ENCODE measurements at regions not wholly inside any gene's neighbourhood (a gene's known extent, or its start where the extent isn't known, plus 50 kb on each side); places are given as distances from the start of the nearest gene placed in this dataset.
"Not testable (repeated sequence)": the region's sequence is repeated elsewhere in the genome, so short reads cannot be mapped to it uniquely, and the experiment has no call there.

DNA sequence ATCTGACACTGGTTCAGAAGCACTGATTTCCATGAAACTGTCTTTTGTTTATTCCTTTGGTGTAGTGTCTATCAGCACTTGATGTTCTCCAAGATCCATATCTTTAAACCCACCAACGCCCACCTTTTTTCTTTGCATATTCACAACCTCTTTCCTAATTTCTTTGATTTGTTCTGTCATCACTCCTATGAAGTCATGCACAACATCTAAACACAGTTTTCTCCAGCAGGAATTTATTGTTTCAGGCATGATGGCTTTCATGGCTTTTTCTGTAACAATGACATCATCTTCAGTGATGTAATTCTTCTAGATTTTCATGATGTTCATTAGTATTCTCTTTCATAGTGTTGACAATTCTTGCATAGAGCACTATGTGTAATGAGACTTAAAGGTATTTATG lies 219.6 kb upstream of the POU1F1 start:
- H3K36me3 ChIP-seq (ENCODE audit: control insufficient read depth, insufficient read depth, low read length) = no peaks in the 10 kb centered on the region
- DNase-seq (ENCODE audit: low read depth) = no peak
- TF ChIP-seq, protein P1, sequence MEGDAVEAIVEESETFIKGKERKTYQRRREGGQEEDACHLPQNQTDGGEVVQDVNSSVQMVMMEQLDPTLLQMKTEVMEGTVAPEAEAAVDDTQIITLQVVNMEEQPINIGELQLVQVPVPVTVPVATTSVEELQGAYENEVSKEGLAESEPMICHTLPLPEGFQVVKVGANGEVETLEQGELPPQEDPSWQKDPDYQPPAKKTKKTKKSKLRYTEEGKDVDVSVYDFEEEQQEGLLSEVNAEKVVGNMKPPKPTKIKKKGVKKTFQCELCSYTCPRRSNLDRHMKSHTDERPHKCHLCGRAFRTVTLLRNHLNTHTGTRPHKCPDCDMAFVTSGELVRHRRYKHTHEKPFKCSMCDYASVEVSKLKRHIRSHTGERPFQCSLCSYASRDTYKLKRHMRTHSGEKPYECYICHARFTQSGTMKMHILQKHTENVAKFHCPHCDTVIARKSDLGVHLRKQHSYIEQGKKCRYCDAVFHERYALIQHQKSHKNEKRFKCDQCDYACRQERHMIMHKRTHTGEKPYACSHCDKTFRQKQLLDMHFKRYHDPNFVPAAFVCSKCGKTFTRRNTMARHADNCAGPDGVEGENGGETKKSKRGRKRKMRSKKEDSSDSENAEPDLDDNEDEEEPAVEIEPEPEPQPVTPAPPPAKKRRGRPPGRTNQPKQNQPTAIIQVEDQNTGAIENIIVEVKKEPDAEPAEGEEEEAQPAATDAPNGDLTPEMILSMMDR (IDR thresholded peaks at IDR 0.05; ENCODE audit: insufficient read depth, low read length, severe bottlenecking) = no peak
- no peak for FAIRE-seq
- no peak overlapping the region for H3K4me3 ChIP-seq (ENCODE audit: low read depth, low read length)
- no peaks in the 10 kb centered on the region for H3K27me3 ChIP-seq (ENCODE audit: control insufficient read depth, insufficient read depth, low read length)

DNA sequence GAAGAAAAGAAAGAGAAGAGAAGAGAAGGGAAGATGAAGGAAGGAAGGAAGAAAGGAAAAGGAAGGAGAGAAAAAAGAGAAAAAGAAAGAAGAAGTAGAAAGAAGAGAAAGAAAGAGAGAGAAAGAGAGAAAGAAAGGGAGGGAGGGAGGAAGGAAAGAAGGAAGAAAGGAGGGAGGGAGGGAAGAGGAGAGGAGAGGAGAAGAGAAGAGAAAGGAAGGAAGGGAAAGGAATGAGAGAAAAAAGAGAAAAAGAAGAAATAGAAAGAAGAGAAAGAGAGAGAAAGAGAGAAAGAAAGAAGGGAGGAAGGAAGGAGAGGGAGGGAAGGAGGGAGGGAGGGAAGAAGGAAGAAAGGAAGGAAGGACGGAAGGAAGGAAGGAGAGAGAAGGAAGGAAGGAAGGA lies 217.9 kb upstream of the POU1F1 start:
- TF ChIP-seq, protein P1 (IDR thresholded peaks at IDR 0.05; ENCODE audit: insufficient read depth, low read length, severe bottlenecking) = no peak
- H3K4me3 ChIP-seq (ENCODE audit: low read depth, low read length) = no peak overlapping the region
- no peaks in the 10 kb centered on the region for H3K27me3 ChIP-seq (ENCODE audit: control insufficient read depth, insufficient read depth, low read length)
- FAIRE-seq (no peak), DNase-seq (ENCODE audit: low read depth) (no peak)
- no peaks in the 10 kb centered on the region for H3K36me3 ChIP-seq (ENCODE audit: control insufficient read depth, insufficient read depth, low read length)

DNA sequence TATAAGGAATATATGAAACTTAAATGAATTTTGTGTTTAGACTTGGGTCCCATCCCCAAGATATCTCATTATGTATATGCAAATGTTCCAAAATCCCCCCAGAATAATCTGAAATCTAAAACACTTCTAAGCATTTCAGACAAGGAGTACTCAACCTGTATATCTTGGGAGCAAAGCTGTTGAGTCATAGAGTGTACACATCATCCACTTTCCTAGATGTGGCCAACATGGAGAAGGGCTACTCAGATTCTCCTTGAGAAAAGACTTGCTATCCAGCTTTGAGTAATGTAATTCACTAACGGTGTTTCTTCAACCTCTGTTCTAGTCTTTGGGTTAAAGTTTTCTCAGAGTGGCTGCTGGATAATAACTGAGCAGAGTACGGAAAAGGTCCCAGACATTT lies 215.5 kb upstream of the POU1F1 start:
- DNase-seq (ENCODE audit: low read depth) (peak; percentile 38), FAIRE-seq (no peak)
- TF ChIP-seq, protein P1 (IDR thresholded peaks at IDR 0.05; ENCODE audit: insufficient read depth, low read length, severe bottlenecking) = no peak
- H3K36me3 ChIP-seq (ENCODE audit: control insufficient read depth, insufficient read depth, low read length) = no peaks in the 10 kb centered on the region
- no peaks in the 10 kb centered on the region for H3K27me3 ChIP-seq (ENCODE audit: control insufficient read depth, insufficient read depth, low read length)
- H3K4me3 ChIP-seq (ENCODE audit: low read depth, low read length) = no peak overlapping the region

DNA sequence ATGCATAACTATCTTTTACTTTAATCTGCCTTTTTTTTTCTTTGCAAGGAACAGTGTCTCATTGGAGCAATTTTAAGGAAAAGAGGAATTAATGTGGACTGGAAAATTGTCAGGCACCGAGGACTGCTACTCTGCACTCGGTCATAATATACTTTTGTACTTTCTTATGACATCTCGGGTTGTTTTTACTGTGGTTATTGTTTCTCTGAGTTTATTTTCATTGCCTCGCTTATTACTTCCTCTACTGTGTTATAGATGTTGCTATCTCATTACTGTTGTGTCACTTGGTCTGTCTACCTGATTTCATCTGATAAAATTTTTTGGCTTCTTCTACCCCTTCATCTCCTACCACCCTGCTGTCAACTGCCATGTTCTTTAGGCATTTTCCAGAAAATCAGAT lies 213.5 kb upstream of the POU1F1 start:
- TF ChIP-seq, protein P1 (IDR thresholded peaks at IDR 0.05; ENCODE audit: insufficient read depth, low read length, severe bottlenecking) = no peak
- Histone ChIP-seq H3K27me3 (ENCODE audit: control insufficient read depth, insufficient read depth, low read length) (no peaks in the 10 kb centered on the region), H3K36me3 (ENCODE audit: control insufficient read depth, insufficient read depth, low read length) (no peaks in the 10 kb centered on the region), H3K4me3 (ENCODE audit: low read depth, low read length) (no peak overlapping the region)
- DNase-seq (ENCODE audit: low read depth) = no peak
- FAIRE-seq = no peak

DNA sequence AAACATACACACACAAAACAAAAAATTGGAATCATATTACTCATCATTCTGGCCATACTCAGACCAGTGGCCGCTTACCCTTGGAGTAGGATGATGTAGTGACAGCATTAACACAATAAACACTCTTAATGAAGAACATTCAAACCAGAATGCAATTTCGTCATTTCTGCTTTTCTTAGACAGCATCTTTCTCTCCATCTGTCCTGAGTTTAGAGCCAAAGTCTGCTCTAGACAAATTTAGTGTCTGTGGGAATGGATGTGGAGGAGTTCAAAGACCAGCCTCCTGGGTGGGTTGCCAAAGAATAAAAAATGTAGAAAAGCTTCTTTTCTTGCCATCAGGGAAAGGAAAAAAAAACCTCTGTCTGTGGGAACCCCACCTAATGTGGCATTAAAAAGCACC lies 212.4 kb upstream of the POU1F1 start:
- Histone ChIP-seq H3K27me3 (ENCODE audit: control insufficient read depth, insufficient read depth, low read length) (no peaks in the 10 kb centered on the region), H3K4me3 (ENCODE audit: low read depth, low read length) (no peak overlapping the region), H3K36me3 (ENCODE audit: control insufficient read depth, insufficient read depth, low read length) (no peaks in the 10 kb centered on the region)
- TF ChIP-seq, protein P1 (IDR thresholded peaks at IDR 0.05; ENCODE audit: insufficient read depth, low read length, severe bottlenecking) = no peak
- DNase-seq (ENCODE audit: low read depth) = no peak
- no peak for FAIRE-seq

DNA sequence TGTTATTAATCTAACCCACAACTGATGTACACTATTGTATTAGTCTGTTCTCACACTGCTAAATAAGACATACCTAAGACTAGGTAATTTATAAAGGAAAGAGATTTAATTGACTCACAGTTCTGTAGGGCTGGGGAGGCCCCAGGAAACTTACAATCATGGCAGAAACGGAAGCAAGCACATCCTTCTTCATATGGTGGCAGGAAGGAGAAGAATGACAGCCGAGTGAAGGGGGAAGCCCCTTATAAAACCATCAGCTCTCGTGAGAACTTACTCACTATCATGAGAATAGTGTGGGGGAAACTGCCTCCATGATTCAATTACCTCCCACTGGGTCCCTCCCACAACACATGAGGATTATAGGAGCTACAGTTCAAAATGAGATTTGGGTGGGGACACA lies 210.3 kb upstream of the POU1F1 start:
- H3K36me3 ChIP-seq (ENCODE audit: control insufficient read depth, insufficient read depth, low read length); FAIRE-seq; H3K27me3 ChIP-seq (ENCODE audit: control insufficient read depth, insufficient read depth, low read length); H3K4me3 ChIP-seq (ENCODE audit: low read depth, low read length); DNase-seq (ENCODE audit: low read depth): not testable (repeated sequence)

All from bronchial epithelial cell (primary cell).